GM11168 (cell line): ENCODE measurements at regions not wholly inside any gene's neighbourhood (a gene's known extent, or its start where the extent isn't known, plus 50 kb on each side); places are given as distances from the start of the nearest gene placed in this dataset.
"Not testable (repeated sequence)": the region's sequence is repeated elsewhere in the genome, so short reads cannot be mapped to it uniquely, and the experiment has no call there.

ENCODE experiments used
- in situ Hi-C: fragments of 300-500 bp; cut with MboI; formaldehyde crosslinking; loops from one replicate; pipeline ENCODE4 v1.12.0; 2022; ENCODE audit warnings: low sequenced_read_pairs; ENCODE audit not compliant: unreplicated experiment

- in situ Hi-C loops: no loop called here
These were observed 703.4 kb upstream of the ANKRD30A start for GRCh38 chr10:36421992-36422391.

- in situ Hi-C loops: no loop called here
These were observed 708.9 kb upstream of the ANKRD30A start for GRCh38 chr10:36416513-36416912.

GRCh38 chr10:36412942-36413341, 712.5 kb upstream of the ANKRD30A start:
- in situ Hi-C loops: no loop called here

- in situ Hi-C loops: not testable (repeated sequence)
These were observed 725.2 kb upstream of the ANKRD30A start for GRCh38 chr10:36400238-36400637.

- in situ Hi-C loops: no loop called here
These were observed 731.6 kb upstream of the ANKRD30A start for GRCh38 chr10:36393801-36394200.

GRCh38 chr10:36391405-36391804, 734.0 kb upstream of the ANKRD30A start:
- in situ Hi-C loops: no loop called here

- in situ Hi-C loops: no loop called here
These were observed 735.2 kb upstream of the ANKRD30A start for GRCh38 chr10:36390221-36390620.

- in situ Hi-C loops: no loop called here
These were observed 737.2 kb upstream of the ANKRD30A start for GRCh38 chr10:36388166-36388565.

GRCh38 chr10:36385693-36386092, 739.7 kb upstream of the ANKRD30A start:
- in situ Hi-C loops: no loop called here

GRCh38 chr10:36383349-36383748, 741.3 kb upstream of the FZD8 start:
- in situ Hi-C loops: no loop called here

GRCh38 chr10:36381748-36382147, 739.7 kb upstream of the FZD8 start:
- in situ Hi-C loops: no loop called here

- in situ Hi-C loops: no loop called here
These were observed 738.4 kb upstream of the FZD8 start for GRCh38 chr10:36380538-36380937.

GRCh38 chr10:36375107-36375506, 733.0 kb upstream of the FZD8 start:
- in situ Hi-C loops: no loop called here

GRCh38 chr10:36373424-36374096, 731.5 kb upstream of the FZD8 start:
- in situ Hi-C loops: no loop called here

GRCh38 chr10:36367362-36367761, 725.3 kb upstream of the FZD8 start:
- in situ Hi-C loops: no loop called here

- in situ Hi-C loops: no loop called here
These were observed 724.7 kb upstream of the FZD8 start for GRCh38 chr10:36366843-36367242.

- in situ Hi-C loops: no loop called here
These were observed 724.0 kb upstream of the FZD8 start for GRCh38 chr10:36366065-36366464.

- in situ Hi-C loops: no loop called here
These were observed 720.2 kb upstream of the FZD8 start for GRCh38 chr10:36362257-36362656.

GRCh38 chr10:36358736-36359135, 716.6 kb upstream of the FZD8 start:
- in situ Hi-C loops: no loop called here

GRCh38 chr10:36354633-36355032, 712.5 kb upstream of the FZD8 start:
- in situ Hi-C loops: no loop called here

GRCh38 chr10:36351159-36351558, 709.1 kb upstream of the FZD8 start:
- in situ Hi-C loops: no loop called here

- in situ Hi-C loops: no loop called here
These were observed 707.5 kb upstream of the FZD8 start for GRCh38 chr10:36349445-36350078.
